NCI-H460 (cell line): ENCODE measurements at regions not wholly inside any gene's neighbourhood (a gene's known extent, or its start where the extent isn't known, plus 50 kb on each side); places are given as distances from the start of the nearest gene placed in this dataset.

Experiments
- DNase-seq: peaks from one replicate; pipeline ENCODE4 v3.0.0-alpha.2; 2016; ENCODE audit warnings: low read depth; ENCODE audit errors: extremely low read depth

DNA sequence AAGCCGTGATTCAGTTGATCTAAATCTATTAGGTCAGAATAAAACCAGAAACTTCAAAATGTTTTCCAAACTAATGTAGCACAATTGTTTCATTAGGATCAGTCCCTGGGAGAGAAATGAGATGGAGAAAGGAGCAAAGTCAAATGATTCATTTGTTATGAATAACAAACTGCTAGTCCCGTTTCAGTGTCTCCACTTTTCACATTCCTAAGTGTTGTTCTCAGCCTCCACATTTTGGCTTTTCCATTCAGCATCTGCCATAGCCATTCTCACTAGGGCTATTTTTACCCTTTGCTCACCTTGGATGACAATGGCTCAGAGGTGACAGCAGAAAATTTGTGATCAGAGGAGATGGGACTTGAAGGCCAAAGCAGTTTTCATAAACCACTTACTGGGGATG, 314.1 kb upstream of the KIF2A start:
- DNase-seq: no peak

DNA sequence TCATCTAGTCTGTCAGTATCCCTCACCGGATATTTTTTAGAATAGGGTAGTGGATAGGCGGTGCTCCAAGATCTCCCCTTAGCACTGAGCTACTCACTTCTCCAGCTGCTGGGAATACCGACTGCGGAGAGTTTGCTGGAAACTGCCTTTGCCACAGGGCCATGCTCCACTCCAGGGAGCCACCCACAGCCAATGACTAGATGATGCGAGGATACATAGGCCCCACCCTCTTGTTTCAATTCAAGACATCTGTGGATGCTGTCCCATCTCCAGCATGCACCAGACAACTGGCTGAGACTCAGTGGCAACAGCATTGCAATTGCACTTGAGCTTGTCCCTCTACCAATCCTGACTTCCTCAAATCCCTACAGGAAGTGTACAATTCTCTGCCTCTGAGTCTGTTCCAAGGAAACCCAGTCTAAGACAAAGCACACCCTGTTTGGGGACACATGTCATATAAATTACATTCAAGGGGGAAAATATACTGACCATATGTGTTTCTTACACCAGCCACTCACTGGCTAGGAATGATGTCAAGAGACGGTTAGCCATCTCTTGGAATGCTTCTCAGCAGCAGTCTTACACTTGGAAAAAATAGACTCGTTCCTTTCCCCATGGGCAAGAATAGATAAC, 312.6 kb upstream of the KIF2A start:
- DNase-seq: no peak

DNA sequence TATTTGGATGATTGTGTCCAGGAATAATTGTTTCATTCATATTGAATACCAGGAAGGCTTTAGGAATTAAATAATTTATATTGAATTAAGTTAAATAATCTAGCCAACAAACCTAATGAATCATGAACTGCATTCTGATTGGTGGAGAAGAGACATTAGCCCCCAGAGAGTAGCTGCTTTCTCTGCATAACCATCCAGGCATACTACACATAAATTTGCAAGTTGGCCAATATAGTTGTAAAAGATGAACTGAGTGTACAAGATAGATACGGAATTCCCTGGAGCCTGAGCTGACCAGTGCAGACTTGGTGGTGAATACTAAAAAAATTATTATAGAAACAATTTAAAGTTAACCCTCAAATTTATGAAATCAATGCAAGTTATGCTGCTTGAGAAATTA, 311.8 kb upstream of the KIF2A start:
- DNase-seq: no peak

DNA sequence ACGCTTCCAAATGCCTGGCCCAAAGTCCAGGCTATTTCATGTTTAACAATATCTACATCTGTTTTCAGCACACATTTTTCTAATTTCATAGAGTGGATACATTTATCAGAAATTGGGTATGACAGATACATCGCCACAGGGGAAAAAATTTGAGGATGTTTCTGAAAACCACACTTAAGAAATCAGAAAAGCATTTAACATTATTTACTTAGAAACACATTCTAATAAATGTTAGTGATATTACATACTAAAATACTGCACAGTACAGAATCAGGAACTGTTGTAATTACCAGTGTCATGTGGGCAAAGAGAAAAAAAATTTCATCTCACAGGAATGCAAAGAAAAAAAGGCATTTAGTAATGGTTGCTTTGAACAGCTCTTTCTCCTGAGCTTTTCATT, 310.5 kb upstream of the KIF2A start:
- no peak for DNase-seq

DNA sequence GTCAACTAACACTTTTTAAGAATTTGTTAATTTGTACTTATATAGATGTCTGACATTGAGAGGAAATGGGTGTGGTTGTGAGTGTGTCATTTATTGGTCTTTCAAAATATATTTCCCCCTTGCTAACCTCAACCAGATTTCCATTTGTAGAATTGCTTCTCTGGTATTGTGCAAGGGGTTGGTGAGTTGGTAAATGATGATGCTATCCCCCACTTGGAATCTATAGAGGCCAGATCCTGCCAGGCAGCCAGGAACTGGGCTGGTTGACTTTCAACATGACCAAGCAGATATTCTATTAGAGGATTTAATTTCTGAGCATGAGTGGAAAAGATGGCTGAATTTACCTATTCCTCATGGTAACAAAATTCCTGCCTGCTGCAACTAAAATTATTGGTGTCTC, 306.6 kb upstream of the KIF2A start:
- DNase-seq: no peak

DNA sequence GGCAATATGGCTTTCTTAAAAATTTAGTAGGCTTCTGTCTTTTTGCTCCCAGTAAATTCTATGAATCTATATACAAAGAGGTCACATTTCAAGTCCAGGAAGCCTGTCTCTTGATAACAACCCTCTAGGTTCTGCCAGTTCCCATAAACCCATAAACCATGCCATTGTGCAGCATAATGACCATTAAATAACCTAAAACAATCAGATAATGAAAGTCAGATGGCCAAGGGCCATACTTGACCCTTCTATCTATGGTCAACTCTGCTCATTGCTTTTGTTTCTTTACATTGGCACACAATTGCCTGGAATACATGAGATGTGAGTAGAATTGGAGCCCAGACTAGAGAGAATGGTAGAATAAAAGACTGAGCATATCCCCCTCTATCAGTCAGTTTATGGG, 305.4 kb upstream of the KIF2A start:
- DNase-seq: no peak

DNA sequence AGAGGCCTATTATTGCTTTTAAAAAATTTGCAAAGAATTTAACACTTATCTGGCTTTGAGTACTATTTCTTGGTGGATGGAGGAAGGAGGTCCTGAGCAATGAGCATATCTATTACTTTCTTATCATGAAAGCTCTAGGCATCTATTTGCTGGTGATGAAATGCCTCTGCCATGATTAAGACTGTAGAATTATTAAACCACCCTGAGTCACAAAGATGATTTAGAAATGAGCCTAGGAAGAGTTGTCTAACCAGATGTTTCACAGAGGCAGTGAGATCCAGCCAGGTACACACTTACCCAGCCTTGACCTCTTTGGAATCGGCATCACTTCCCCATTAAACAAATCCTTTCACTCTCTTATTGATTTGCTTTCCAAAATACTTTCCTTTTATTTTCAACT, 304.4 kb upstream of the KIF2A start:
- no peak for DNase-seq

DNA sequence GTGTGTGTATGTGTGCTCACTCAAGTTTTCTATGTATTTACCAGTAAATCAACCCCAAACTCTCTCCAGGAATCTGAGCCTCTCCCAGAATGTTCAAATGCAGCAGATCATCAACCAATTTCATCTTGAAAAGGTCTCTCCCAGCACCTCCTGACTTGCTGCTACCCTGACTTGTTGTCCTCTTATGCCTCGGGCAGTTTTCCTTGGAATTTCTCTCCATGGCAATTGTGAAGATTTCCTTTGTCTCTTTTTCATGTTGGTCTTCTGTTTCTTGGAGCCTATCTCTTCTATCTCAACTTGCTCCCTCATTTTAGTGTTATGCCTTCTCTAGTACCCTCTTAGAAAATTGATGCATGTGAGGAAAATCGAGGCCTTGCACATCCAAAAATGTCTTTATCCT, 303.6 kb upstream of the KIF2A start:
- DNase-seq: no peak

DNA sequence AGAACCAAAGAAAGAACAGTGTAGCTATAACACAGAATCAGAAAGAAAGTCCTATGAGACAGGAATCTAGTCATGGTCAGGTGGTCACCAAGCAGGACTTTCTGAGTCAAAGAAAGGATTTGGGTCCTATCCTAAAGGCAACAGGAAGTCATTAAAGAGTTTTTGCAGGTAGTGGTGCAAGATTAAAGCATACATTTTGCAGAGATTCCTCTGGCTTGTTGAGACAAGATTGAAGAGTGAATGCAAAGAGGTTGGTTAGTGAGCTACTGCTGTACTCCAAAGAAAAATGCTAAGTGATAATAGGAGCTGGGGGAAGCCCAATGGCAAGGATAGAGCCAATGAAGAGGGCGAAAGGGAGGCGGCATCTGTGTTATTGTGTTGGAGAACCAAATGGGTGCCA, 300.5 kb upstream of the KIF2A start:
- no peak for DNase-seq

DNA sequence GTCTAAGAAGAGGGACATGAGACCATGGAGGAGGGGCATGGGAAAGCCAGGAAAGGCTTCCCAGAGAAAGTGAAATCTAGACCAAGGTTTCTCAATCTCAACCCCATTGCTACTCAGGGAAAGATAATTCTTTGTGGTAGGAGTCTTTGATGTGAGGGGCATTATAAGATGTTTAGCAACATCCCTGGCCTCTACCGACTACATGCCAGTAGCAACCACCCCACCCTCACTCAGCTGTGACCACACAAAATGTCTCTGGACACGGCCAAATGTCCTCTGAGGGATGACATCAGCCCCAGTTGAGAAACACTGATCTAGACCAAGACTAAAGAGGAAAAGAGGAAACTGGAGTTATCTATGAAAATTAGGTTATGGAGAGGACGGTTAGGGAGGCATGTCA, 298.5 kb upstream of the KIF2A start:
- DNase-seq: no peak

DNA sequence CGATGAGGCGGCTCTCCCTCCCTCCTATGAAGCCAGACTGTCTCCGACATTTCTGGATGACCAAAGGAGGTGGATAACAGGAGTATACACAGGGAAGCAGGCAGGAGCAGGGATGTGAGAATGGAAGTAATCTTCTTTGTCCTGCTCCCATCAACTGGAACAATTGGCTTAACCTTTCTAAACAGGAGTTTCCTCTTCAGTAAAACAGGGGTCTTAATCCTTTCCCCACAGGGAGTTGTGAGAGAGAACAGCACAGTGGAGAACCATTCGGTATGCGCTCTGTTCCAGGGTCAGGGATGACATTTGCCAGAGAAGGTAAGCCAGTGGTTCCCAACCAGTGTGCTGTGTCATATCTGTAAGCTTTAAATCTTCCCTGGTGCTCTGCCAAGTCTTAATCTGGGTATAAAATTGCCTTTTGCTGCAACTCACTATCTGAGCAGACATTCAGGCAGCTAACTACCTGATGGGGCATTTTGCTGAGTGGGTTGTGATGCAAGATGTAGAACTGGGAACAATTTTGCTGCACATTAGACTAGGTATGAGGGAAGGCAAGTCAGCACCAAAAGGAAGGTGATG, 294.8 kb upstream of the KIF2A start:
- no peak for DNase-seq

DNA sequence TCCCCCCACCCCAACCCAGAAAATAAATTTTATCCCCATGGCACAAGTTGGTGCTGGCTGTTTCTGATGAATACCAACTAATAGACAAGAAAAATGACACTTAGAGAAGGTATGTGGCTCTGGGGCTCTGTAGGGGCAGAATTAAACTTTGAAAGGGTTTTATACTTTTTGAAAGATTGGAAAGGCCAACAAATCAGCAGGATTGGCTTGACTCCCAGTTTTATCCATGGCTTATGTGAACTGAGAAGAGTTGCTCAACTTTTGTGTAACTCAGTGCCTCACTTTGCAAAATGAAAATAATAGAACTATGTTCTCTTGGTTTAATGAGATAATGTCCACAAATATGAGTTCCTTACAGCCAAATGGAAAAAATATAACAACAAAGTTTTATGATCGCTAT, 288.9 kb upstream of the KIF2A start:
- DNase-seq: no peak

DNA sequence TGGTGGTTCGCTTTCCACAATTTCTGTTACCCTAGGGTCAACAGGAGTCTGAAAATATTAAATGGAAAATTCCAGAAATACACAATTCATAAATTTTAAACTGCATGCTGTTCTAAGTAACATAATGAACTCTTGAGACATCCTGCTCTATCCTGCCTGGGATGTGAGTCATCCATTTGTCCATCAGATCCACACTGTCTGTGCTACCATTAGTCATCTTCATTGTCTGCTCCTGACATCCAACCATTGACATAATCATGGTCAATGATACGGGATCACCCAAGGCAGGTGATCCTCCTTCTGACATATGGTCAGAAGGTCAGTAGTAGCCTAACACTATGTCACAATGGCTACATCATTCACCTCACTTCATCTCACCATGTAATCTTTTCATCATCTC, 276.7 kb upstream of the KIF2A start:
- no peak for DNase-seq

DNA sequence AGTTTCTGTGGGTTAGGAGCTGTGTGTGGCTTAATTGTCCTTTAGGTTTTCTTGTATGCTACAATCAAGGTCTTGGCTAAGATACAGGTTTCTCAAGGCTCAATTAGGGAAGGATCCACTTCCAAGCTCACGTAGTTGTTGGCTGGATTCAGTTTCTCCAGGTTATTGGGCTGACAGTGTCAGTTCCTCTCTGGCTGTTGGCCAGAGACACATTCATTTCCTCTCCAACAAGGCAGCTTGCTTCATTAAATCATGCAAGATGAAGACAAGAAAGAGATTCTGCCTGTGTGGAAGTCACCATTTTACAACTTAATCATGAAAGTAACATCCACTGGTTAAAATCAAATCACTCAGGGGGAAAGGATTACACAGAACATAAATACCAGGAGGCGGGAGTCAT, 275.7 kb upstream of the KIF2A start:
- no peak for DNase-seq

DNA sequence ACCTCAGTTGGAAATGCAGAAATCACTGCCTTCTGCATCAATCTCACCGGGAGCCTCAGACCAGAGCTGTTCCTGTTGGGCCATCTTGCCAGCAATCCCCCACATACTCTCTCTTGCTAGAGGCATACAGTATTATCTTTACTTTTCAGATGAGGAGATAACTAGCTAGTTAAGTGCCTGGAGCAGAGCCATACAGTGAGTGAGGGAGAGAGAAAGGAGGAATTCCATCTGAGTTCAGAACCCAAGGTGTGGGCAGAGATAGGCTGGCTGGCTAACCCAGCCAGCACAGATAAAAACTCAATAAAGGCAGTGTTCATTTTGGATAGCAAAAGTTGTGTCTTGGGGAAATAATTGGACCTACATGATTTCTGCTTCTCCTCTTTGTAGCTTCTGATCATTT, 268.0 kb upstream of the KIF2A start:
- no peak for DNase-seq

DNA sequence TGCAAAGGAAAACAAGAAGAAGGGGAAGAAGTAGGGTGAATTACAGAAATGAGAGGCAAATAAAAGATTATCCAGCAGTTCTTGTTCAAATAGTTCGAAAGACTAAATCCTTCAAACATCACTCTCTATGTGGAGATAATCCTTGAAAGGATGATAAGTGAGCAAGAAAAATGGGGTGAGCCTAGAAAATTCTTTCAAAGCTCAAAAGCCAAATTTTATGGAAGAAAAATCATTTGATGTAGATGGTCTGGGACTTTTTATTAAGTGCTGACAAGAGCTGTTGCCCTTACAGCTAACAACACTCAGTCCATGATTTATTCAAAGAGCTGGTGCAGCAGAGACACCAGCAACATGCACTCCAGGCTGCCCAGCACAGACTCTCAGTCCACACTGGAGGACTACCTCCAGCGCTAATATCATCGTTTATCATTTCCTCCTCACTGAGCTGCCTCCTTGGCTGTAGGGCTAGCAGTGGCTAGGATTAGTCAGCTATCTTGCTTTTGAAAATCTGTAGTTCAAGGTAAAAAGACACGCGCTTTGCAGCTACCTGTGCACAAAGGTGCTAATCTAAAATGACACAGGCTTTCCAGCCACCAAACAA, 264.8 kb upstream of the KIF2A start:
- DNase-seq: no peak

DNA sequence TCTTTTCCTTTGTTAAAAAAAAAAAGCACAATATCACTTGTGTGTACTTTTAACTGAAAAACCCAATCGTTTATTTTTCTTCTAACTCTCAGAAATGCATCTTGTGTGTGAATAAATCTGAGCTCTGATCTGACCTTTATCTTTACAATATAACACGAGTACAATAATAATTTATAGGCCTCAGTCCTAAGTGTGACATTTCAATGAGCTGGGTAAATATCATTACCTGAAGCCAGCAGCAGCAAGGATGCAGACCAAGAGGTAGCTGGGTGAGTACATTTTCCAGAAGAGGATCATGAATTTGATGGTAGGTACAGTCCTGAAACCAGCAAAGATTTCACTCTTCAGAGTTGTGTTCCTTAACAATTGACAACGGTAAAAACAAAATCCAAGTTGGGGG, 264.0 kb upstream of the KIF2A start:
- DNase-seq: no peak

DNA sequence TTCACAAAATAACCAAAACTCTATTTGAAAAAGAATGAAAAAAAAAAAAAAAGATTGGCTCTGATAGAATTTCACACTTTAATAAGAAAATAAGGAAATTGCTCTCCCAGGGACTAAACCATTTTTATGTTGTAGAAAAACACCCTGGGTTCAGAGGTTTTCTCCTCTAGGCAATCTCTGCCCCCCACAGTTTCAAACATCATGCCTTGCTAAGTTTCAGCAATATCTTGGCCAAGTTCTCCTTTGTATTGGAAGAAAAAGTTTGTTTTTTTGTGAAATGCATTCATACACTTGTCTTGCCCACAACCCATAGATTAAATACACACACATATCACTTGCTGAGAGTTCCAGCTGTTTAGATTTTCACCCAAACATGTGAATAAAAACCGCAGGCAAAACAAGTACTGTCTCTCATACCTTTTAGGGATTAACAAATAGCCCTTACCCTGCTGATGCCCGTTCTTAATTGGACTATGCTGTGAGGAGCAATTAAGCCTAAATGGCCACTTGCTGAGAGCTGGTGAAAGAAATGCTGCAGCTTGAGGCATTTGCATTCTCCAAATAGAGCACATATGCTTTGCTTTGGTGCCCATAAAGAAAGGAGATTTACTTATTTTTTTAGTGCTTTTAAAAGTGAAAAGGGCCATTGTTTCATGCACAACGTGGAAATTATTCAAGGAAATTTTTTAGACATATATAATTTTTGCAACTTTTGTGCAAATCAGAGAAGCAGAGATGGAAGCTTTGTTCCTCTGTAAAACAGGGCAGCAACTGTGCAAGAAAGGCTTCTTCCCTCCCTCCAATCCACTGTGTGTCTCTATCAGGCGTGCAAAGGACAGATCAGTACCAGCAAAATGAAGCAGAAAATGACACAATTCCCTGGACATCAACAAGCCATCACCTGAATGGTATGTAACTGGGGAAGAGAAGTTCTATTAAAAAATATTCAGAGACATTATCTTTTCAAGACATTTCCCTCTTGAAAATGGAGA, 262.4 kb upstream of the KIF2A start:
- no peak for DNase-seq

DNA sequence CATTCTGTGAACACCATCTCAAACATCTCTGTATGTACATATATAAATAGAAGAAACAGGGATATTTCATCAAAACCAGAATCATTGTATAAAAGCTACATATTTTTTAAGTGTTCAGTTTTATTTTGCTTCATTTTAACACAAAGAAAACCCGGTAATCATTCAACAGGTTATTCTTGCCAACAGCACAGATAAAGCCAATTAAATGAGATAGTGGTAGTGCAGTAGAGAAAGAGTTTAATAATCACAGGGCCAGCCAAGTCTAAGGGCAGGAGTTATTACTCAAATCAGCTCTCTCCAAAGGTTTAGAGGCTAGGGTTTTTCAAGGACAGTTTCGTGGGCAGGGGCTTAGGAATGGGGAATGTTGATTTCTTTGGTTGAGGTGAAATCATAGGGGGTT, 261.0 kb upstream of the KIF2A start:
- no peak for DNase-seq

DNA sequence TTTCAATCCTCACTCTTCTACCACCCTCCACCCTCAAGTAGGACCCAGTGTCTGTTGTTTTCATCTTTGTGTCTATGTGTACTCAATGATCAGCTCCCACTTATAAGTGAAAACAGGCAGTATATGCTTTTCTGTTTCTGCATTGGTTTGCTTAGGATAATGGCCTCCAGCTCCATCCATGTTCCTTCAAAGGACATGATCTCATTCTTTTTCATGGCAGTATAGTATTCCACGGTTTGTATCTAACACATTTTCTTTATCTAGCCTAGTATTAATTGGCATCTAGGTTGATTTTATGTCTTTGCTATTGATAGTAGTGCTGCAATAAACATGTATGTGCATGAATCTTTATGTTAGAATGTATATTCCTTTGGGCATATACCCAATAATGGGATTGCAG, 259.8 kb upstream of the KIF2A start:
- no peak for DNase-seq

DNA sequence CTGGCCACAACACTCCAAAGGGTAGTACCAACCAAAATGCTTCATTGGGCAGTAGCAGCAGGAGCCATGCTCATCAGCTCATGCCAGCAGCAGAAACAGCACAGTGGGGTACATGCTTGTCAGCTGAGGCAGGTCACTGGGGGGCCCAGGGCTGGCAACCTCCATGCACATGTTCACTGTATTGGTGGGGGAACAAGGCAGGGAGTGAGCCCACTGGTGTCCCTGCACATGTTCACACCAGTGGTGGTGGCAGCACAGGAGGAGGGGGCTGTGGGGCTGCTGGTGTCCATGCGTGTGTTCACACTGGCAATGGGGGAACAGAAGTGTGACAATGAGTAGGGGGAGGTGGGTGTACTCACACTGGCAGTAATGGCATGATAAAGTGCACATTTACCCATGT, 254.3 kb upstream of the KIF2A start:
- no peak for DNase-seq

DNA sequence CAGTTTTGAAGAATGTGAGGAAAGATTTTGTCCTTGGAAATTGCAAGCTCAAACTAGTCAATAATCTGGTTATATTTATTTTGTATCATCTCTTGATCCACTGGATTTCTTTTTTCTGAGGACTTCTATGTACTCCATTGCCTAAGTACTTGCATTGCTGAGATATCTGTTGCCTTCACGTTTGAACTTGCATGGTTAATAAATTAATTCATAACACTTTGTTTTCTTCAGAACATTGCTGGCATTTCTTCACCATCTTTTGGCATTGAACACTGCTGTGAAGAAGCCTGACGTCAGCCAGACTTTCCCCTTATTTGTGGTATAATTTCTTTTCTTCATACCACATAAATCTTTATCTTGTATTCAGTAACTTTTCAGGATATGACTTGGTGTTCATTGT, 246.0 kb upstream of the KIF2A start:
- DNase-seq: no peak
